Neural progenitor cell (in vitro differentiated cells): ENCODE measurements at regions not wholly inside any gene's neighbourhood (a gene's known extent, or its start where the extent isn't known, plus 50 kb on each side); places are given as distances from the start of the nearest gene placed in this dataset.

Experiments used
- DNase-seq: peaks from one replicate; pipeline ENCODE4 v3.0.0-alpha.2; 2016; ENCODE audit warnings: low spot score
- H2AFZ ChIP-seq: fragments of 200-600 bp; sonication (generic); replicated peaks from 2 replicates; pipeline ENCODE4 v1.6.1; 2016; ENCODE audit warnings: antibody characterized with exemption
- H3F3A ChIP-seq: fragments of 200-600 bp; sonication (generic); 2 replicates; pipeline ENCODE4 v1.6.1; 2016; ENCODE audit warnings: antibody characterized with exemption, low read depth
- H3K27ac ChIP-seq: fragments of 200-600 bp; sonication (generic); 2 replicates; pipeline ENCODE4 v1.5.1; 2016; ENCODE audit warnings: mild to moderate bottlenecking
- H3K27me3 ChIP-seq: fragments of 200-600 bp; sonication (generic); 2 replicates; pipeline ENCODE4 v1.6.1; 2016; ENCODE audit warnings: mild to moderate bottlenecking, moderate library complexity
- H3K36me3 ChIP-seq: fragments of 200-600 bp; sonication (generic); 2 replicates; pipeline ENCODE4 v1.5.1; 2016
- H3K4me1 ChIP-seq: fragments of 200-600 bp; sonication (generic); 2 replicates; pipeline ENCODE4 v1.6.1; 2016; ENCODE audit warnings: mixed run types
- H3K4me2 ChIP-seq: fragments of 200-600 bp; sonication (generic); 2 replicates; pipeline ENCODE4 v1.6.1; 2016
- H3K4me3 ChIP-seq: fragments of 200-600 bp; sonication (generic); 2 replicates; pipeline ENCODE4 v1.5.1; 2016
- H3K79me2 ChIP-seq: fragments of 200-600 bp; sonication (generic); 2 replicates; pipeline ENCODE4 v1.6.1; 2016; ENCODE audit warnings: low read depth
- H3K9ac ChIP-seq: fragments of 200-600 bp; sonication (generic); 2 replicates; pipeline ENCODE4 v1.6.1; 2016
- H3K9me3 ChIP-seq: fragments of 200-600 bp; sonication (generic); 2 replicates; pipeline ENCODE4 v1.5.1; 2016; ENCODE audit warnings: low read depth
- H4K20me1 ChIP-seq: fragments of 200-600 bp; sonication (generic); 2 replicates; pipeline ENCODE4 v1.6.1; 2016; ENCODE audit warnings: low read depth
- H3K27ac Mint-ChIP-seq: 3 replicates; pipeline ENCODE4 v1.8.0; 2021; ENCODE audit warnings: mixed read lengths
- H3K27me3 Mint-ChIP-seq: 2 replicates; pipeline ENCODE4 v1.8.0; 2022; ENCODE audit warnings: low read depth, mild to moderate bottlenecking, inconsistent platforms, moderate library complexity, mixed read lengths; ENCODE audit not compliant: insufficient read depth
- H3K36me3 Mint-ChIP-seq: 3 replicates; pipeline ENCODE4 v1.8.0; 2021; ENCODE audit warnings: mixed read lengths
- H3K4me1 Mint-ChIP-seq: 3 replicates; pipeline ENCODE4 v1.8.0; 2021; ENCODE audit warnings: mixed read lengths
- H3K4me3 Mint-ChIP-seq: 3 replicates; pipeline ENCODE4 v1.8.0; 2021; ENCODE audit warnings: mild to moderate bottlenecking, moderate library complexity, mixed read lengths
- H3K9me3 Mint-ChIP-seq: 3 replicates; pipeline ENCODE4 v1.8.0; 2020; ENCODE audit warnings: mixed read lengths
- CTCF ChIP-seq: fragments of 200-600 bp; sonication (generic); IDR thresholded peaks from 2 replicates; pipeline ENCODE4 v1.5.1; 2017; ENCODE audit warnings: antibody characterized with exemption, mild to moderate bottlenecking
- EZH2 ChIP-seq: fragments of 200-600 bp; sonication (generic); IDR thresholded peaks from 2 replicates; pipeline ENCODE4 v1.6.1; 2017; ENCODE audit warnings: antibody characterized with exemption, mild to moderate bottlenecking, moderate library complexity
- EZH2phosphoT487 ChIP-seq: fragments of 200-600 bp; sonication (generic); IDR thresholded peaks from 2 replicates; pipeline ENCODE4 v1.6.1; 2017; ENCODE audit warnings: antibody characterized with exemption

GRCh38 chr6:44005507-44005903, 121.7 kb downstream of the MRPL14 start:
- Histone ChIP-seq H3K4me2 (no peak overlapping the region), H3K9ac (no peak overlapping the region), H2AFZ (no peak overlapping the region), H3K36me3 (no peaks in the 10 kb centered on the region), H3K27ac (no peak overlapping the region), H3K4me3 (no peak overlapping the region), H3K9me3 (no peaks in the 10 kb centered on the region), H3K79me2 (no peaks in the 10 kb centered on the region), H3K4me1 (peaks cover 45% of the 10 kb centered on the region), H3F3A (peaks cover 33% of the 10 kb centered on the region), H3K27me3 (peaks cover 10% of the 10 kb centered on the region), H4K20me1 (no peaks in the 10 kb centered on the region)
- no peak for DNase-seq
- no peaks in the 10 kb centered on the region for H3K9me3 Mint-ChIP-seq
- TF ChIP-seq EZH2phosphoT487 (no peak), EZH2 (no peak), CTCF (no peak)
- peaks cover 55% of the 10 kb centered on the region for H3K4me1 Mint-ChIP-seq
- H3K27ac Mint-ChIP-seq = peak overlapping the region; percentile 95
- H3K4me3 Mint-ChIP-seq = peak overlapping the region; percentile 76
- H3K36me3 Mint-ChIP-seq = no peaks in the 10 kb centered on the region
- peaks cover 4% of the 10 kb centered on the region for H3K27me3 Mint-ChIP-seq

- Histone ChIP-seq H3K9ac (no peak overlapping the region), H3F3A (peaks cover 33% of the 10 kb centered on the region), H3K4me3 (no peak overlapping the region), H2AFZ (no peak overlapping the region), H3K27me3 (peaks cover 10% of the 10 kb centered on the region), H3K9me3 (no peaks in the 10 kb centered on the region), H3K79me2 (no peaks in the 10 kb centered on the region), H3K36me3 (no peaks in the 10 kb centered on the region), H3K27ac (no peak overlapping the region), H3K4me1 (peaks cover 48% of the 10 kb centered on the region), H3K4me2 (no peak overlapping the region), H4K20me1 (no peaks in the 10 kb centered on the region)
- TF ChIP-seq CTCF (peak; percentile 9), EZH2phosphoT487 (no peak)
- Mint-ChIP-seq H3K9me3 (no peaks in the 10 kb centered on the region), H3K4me3 (no peak overlapping the region), H3K27ac (peak overlapping the region; percentile 74), H3K4me1 (peaks cover 56% of the 10 kb centered on the region), H3K36me3 (no peaks in the 10 kb centered on the region), H3K27me3 (peaks cover 7% of the 10 kb centered on the region)
- no peak for DNase-seq
Measured at GRCh38 chr6:44004625-44005506, 122.4 kb downstream of the MRPL14 start.

GRCh38 chr6:44004136-44004535, 123.1 kb downstream of the MRPL14 start:
- peaks cover 3% of the 10 kb centered on the region for H3K36me3 Mint-ChIP-seq
- TF ChIP-seq CTCF (no peak), EZH2phosphoT487 (no peak), EZH2 (no peak)
- Histone ChIP-seq H3K27ac (no peak overlapping the region), H3K9ac (no peak overlapping the region), H3K4me2 (peak overlapping the region; percentile 79), H3K36me3 (no peaks in the 10 kb centered on the region), H3K4me3 (no peak overlapping the region), H3K79me2 (no peaks in the 10 kb centered on the region), H3K4me1 (peaks cover 48% of the 10 kb centered on the region), H3F3A (peaks cover 33% of the 10 kb centered on the region), H4K20me1 (no peaks in the 10 kb centered on the region), H3K27me3 (peaks cover 10% of the 10 kb centered on the region), H3K9me3 (no peaks in the 10 kb centered on the region), H2AFZ (no peak overlapping the region)
- peak overlapping the region; percentile 28 for H3K27ac Mint-ChIP-seq
- peaks cover 4% of the 10 kb centered on the region for H3K9me3 Mint-ChIP-seq
- no peak for DNase-seq
- peak overlapping the region; percentile 17 for H3K4me3 Mint-ChIP-seq
- peaks cover 59% of the 10 kb centered on the region for H3K4me1 Mint-ChIP-seq
- H3K27me3 Mint-ChIP-seq = peaks cover 11% of the 10 kb centered on the region
